ENCODE measurements at regions not wholly inside any gene's neighbourhood (a gene's known extent, or its start where the extent isn't known, plus 50 kb on each side); places are given as distances from the start of the nearest gene placed in this dataset.
"Not testable (repeated sequence)": the region's sequence is repeated elsewhere in the genome, so short reads cannot be mapped to it uniquely, and the experiment has no call there.

- no peaks in the 10 kb centered on the region for H3K27me3 ChIP-seq (ENCODE audit: control insufficient read depth in 3 of 3, insufficient read depth in 3 of 3, low read length in 3 of 3)
- H3K4me3 ChIP-seq (ENCODE audit: low read length in 3 of 3), result no peak overlapping the region
- H3K9ac ChIP-seq (ENCODE audit: low read depth in 1 of 3, low read length in 3 of 3), result no peak overlapping the region
- H3K36me3 ChIP-seq (ENCODE audit: control insufficient read depth in 3 of 3, insufficient read depth in 3 of 3, low read length in 3 of 3), result no peaks in the 10 kb centered on the region
- peaks cover 0 to 6% (median 0%) of the 10 kb centered on the region in 3 donors for H3K9me3 ChIP-seq (ENCODE audit: control insufficient read depth in 3 of 3, low read length in 3 of 3)
- H3K4me1 ChIP-seq (ENCODE audit: control insufficient read depth in 3 of 3, insufficient read depth in 3 of 3, low read length in 3 of 3), result no peaks in the 10 kb centered on the region
- H3K27ac ChIP-seq (ENCODE audit: low read depth, low read length), result no peak overlapping the region
Measured at GRCh38 chr4:77263247-77263646, 106.2 kb downstream of the CCNG2 start.

- H3K9me3 ChIP-seq (ENCODE audit: control insufficient read depth in 3 of 3, low read length in 3 of 3); H3K27ac ChIP-seq (ENCODE audit: low read depth, low read length): not testable (repeated sequence)
Measured at GRCh38 chr4:77263976-77264375, 107.0 kb downstream of the CCNG2 start.

GRCh38 chr4:77264826-77265225, 107.8 kb downstream of the CCNG2 start:
- no peaks in the 10 kb centered on the region for H3K36me3 ChIP-seq (ENCODE audit: control insufficient read depth in 3 of 3, insufficient read depth in 3 of 3, low read length in 3 of 3)
- H3K27ac ChIP-seq (ENCODE audit: low read depth, low read length), result no peak overlapping the region
- no peak overlapping the region for H3K4me3 ChIP-seq (ENCODE audit: low read length in 3 of 3)
- H3K9ac ChIP-seq (ENCODE audit: low read depth in 1 of 3, low read length in 3 of 3), result no peak overlapping the region
- H3K4me1 ChIP-seq (ENCODE audit: control insufficient read depth in 3 of 3, insufficient read depth in 3 of 3, low read length in 3 of 3), result no peaks in the 10 kb centered on the region
- H3K9me3 ChIP-seq (ENCODE audit: control insufficient read depth in 3 of 3, low read length in 3 of 3), result peaks cover 0 to 6% (median 0%) of the 10 kb centered on the region in 3 donors
- H3K27me3 ChIP-seq (ENCODE audit: control insufficient read depth in 3 of 3, insufficient read depth in 3 of 3, low read length in 3 of 3), result no peaks in the 10 kb centered on the region

More at GRCh38 chr4:77263976-77264375, 107.0 kb downstream of the CCNG2 start:
- H3K4me3 ChIP-seq (ENCODE audit: low read length in 3 of 3); H3K36me3 ChIP-seq (ENCODE audit: control insufficient read depth in 3 of 3, insufficient read depth in 3 of 3, low read length in 3 of 3); H3K9ac ChIP-seq (ENCODE audit: low read depth in 1 of 3, low read length in 3 of 3); H3K4me1 ChIP-seq (ENCODE audit: control insufficient read depth in 3 of 3, insufficient read depth in 3 of 3, low read length in 3 of 3); H3K27me3 ChIP-seq (ENCODE audit: control insufficient read depth in 3 of 3, insufficient read depth in 3 of 3, low read length in 3 of 3): not testable (repeated sequence)

GRCh38 chr4:77268108-77268507, 111.1 kb downstream of the CCNG2 start:
- Histone ChIP-seq H3K9ac (ENCODE audit: low read depth in 1 of 3, low read length in 3 of 3) (no peak overlapping the region), H3K4me1 (ENCODE audit: control insufficient read depth in 3 of 3, insufficient read depth in 3 of 3, low read length in 3 of 3) (no peaks in the 10 kb centered on the region), H3K9me3 (ENCODE audit: control insufficient read depth in 3 of 3, low read length in 3 of 3) (peaks cover 0 to 2% (median 0%) of the 10 kb centered on the region in 3 donors), H3K4me3 (ENCODE audit: low read length in 3 of 3) (peak overlapping the region in 1 of 3 donors; percentile 22), H3K27ac (ENCODE audit: low read depth, low read length) (no peak overlapping the region), H3K27me3 (ENCODE audit: control insufficient read depth in 3 of 3, insufficient read depth in 3 of 3, low read length in 3 of 3) (no peaks in the 10 kb centered on the region), H3K36me3 (ENCODE audit: control insufficient read depth in 3 of 3, insufficient read depth in 3 of 3, low read length in 3 of 3) (no peaks in the 10 kb centered on the region)

GRCh38 chr4:77269505-77269904, 112.5 kb downstream of the CCNG2 start:
- Histone ChIP-seq H3K27me3 (ENCODE audit: control insufficient read depth in 3 of 3, insufficient read depth in 3 of 3, low read length in 3 of 3) (no peaks in the 10 kb centered on the region), H3K9me3 (ENCODE audit: control insufficient read depth in 3 of 3, low read length in 3 of 3) (peaks cover 0 to 2% (median 0%) of the 10 kb centered on the region in 3 donors), H3K4me3 (ENCODE audit: low read length in 3 of 3) (no peak overlapping the region), H3K9ac (ENCODE audit: low read depth in 1 of 3, low read length in 3 of 3) (no peak overlapping the region), H3K27ac (ENCODE audit: low read depth, low read length) (no peak overlapping the region), H3K4me1 (ENCODE audit: control insufficient read depth in 3 of 3, insufficient read depth in 3 of 3, low read length in 3 of 3) (no peaks in the 10 kb centered on the region), H3K36me3 (ENCODE audit: control insufficient read depth in 3 of 3, insufficient read depth in 3 of 3, low read length in 3 of 3) (no peaks in the 10 kb centered on the region)

- H3K9ac ChIP-seq (ENCODE audit: low read depth in 1 of 3, low read length in 3 of 3), result no peak overlapping the region
- H3K27ac ChIP-seq (ENCODE audit: low read depth, low read length), result no peak overlapping the region
- H3K4me1 ChIP-seq (ENCODE audit: control insufficient read depth in 3 of 3, insufficient read depth in 3 of 3, low read length in 3 of 3), result no peaks in the 10 kb centered on the region
- H3K4me3 ChIP-seq (ENCODE audit: low read length in 3 of 3), result no peak overlapping the region
- H3K36me3 ChIP-seq (ENCODE audit: control insufficient read depth in 3 of 3, insufficient read depth in 3 of 3, low read length in 3 of 3), result no peaks in the 10 kb centered on the region
- H3K27me3 ChIP-seq (ENCODE audit: control insufficient read depth in 3 of 3, insufficient read depth in 3 of 3, low read length in 3 of 3), result no peaks in the 10 kb centered on the region
- no peaks in the 10 kb centered on the region for H3K9me3 ChIP-seq (ENCODE audit: control insufficient read depth in 3 of 3, low read length in 3 of 3)
Measured at GRCh38 chr4:77273412-77273811, 116.4 kb downstream of the CCNG2 start.

GRCh38 chr4:77279114-77279513, 122.1 kb downstream of the CCNG2 start:
- not testable (repeated sequence) for H3K27me3 ChIP-seq (ENCODE audit: control insufficient read depth in 3 of 3, insufficient read depth in 3 of 3, low read length in 3 of 3); H3K27ac ChIP-seq (ENCODE audit: low read depth, low read length); H3K4me3 ChIP-seq (ENCODE audit: low read length in 3 of 3)

GRCh38 chr4:77282305-77282704, 125.3 kb downstream of the CCNG2 start:
- H3K9me3 ChIP-seq (ENCODE audit: control insufficient read depth in 3 of 3, low read length in 3 of 3), result no peaks in the 10 kb centered on the region
- no peaks in the 10 kb centered on the region for H3K36me3 ChIP-seq (ENCODE audit: control insufficient read depth in 3 of 3, insufficient read depth in 3 of 3, low read length in 3 of 3)
- no peaks in the 10 kb centered on the region for H3K27me3 ChIP-seq (ENCODE audit: control insufficient read depth in 3 of 3, insufficient read depth in 3 of 3, low read length in 3 of 3)
- no peak overlapping the region for H3K27ac ChIP-seq (ENCODE audit: low read depth, low read length)
- no peak overlapping the region for H3K9ac ChIP-seq (ENCODE audit: low read depth in 1 of 3, low read length in 3 of 3)
- no peak overlapping the region for H3K4me3 ChIP-seq (ENCODE audit: low read length in 3 of 3)
- no peaks in the 10 kb centered on the region for H3K4me1 ChIP-seq (ENCODE audit: control insufficient read depth in 3 of 3, insufficient read depth in 3 of 3, low read length in 3 of 3)

More at GRCh38 chr4:77279114-77279513, 122.1 kb downstream of the CCNG2 start:
- H3K36me3 ChIP-seq (ENCODE audit: control insufficient read depth in 3 of 3, insufficient read depth in 3 of 3, low read length in 3 of 3); H3K4me1 ChIP-seq (ENCODE audit: control insufficient read depth in 3 of 3, insufficient read depth in 3 of 3, low read length in 3 of 3); H3K9me3 ChIP-seq (ENCODE audit: control insufficient read depth in 3 of 3, low read length in 3 of 3); H3K9ac ChIP-seq (ENCODE audit: low read depth in 1 of 3, low read length in 3 of 3): not testable (repeated sequence)

- Histone ChIP-seq H3K4me1 (ENCODE audit: control insufficient read depth in 3 of 3, insufficient read depth in 3 of 3, low read length in 3 of 3) (no peaks in the 10 kb centered on the region), H3K9me3 (ENCODE audit: control insufficient read depth in 3 of 3, low read length in 3 of 3) (no peaks in the 10 kb centered on the region), H3K4me3 (ENCODE audit: low read length in 3 of 3) (no peak overlapping the region), H3K9ac (ENCODE audit: low read depth in 1 of 3, low read length in 3 of 3) (no peak overlapping the region), H3K36me3 (ENCODE audit: control insufficient read depth in 3 of 3, insufficient read depth in 3 of 3, low read length in 3 of 3) (no peaks in the 10 kb centered on the region), H3K27me3 (ENCODE audit: control insufficient read depth in 3 of 3, insufficient read depth in 3 of 3, low read length in 3 of 3) (no peaks in the 10 kb centered on the region), H3K27ac (ENCODE audit: low read depth, low read length) (no peak overlapping the region)
Measured at GRCh38 chr4:77284036-77284435, 127.0 kb downstream of the CCNG2 start.

GRCh38 chr4:77286906-77287305, 129.9 kb downstream of the CCNG2 start:
- Histone ChIP-seq H3K9ac (ENCODE audit: low read depth in 1 of 3, low read length in 3 of 3) (no peak overlapping the region), H3K4me1 (ENCODE audit: control insufficient read depth in 3 of 3, insufficient read depth in 3 of 3, low read length in 3 of 3) (no peaks in the 10 kb centered on the region), H3K27me3 (ENCODE audit: control insufficient read depth in 3 of 3, insufficient read depth in 3 of 3, low read length in 3 of 3) (no peaks in the 10 kb centered on the region), H3K36me3 (ENCODE audit: control insufficient read depth in 3 of 3, insufficient read depth in 3 of 3, low read length in 3 of 3) (no peaks in the 10 kb centered on the region), H3K9me3 (ENCODE audit: control insufficient read depth in 3 of 3, low read length in 3 of 3) (no peaks in the 10 kb centered on the region), H3K4me3 (ENCODE audit: low read length in 3 of 3) (no peak overlapping the region), H3K27ac (ENCODE audit: low read depth, low read length) (no peak overlapping the region)

- Histone ChIP-seq H3K9ac (ENCODE audit: low read depth in 1 of 3, low read length in 3 of 3) (no peak overlapping the region), H3K27ac (ENCODE audit: low read depth, low read length) (no peak overlapping the region), H3K4me3 (ENCODE audit: low read length in 3 of 3) (no peak overlapping the region), H3K36me3 (ENCODE audit: control insufficient read depth in 3 of 3, insufficient read depth in 3 of 3, low read length in 3 of 3) (no peaks in the 10 kb centered on the region), H3K27me3 (ENCODE audit: control insufficient read depth in 3 of 3, insufficient read depth in 3 of 3, low read length in 3 of 3) (no peaks in the 10 kb centered on the region), H3K4me1 (ENCODE audit: control insufficient read depth in 3 of 3, insufficient read depth in 3 of 3, low read length in 3 of 3) (no peaks in the 10 kb centered on the region), H3K9me3 (ENCODE audit: control insufficient read depth in 3 of 3, low read length in 3 of 3) (no peaks in the 10 kb centered on the region)
Measured at GRCh38 chr4:77293426-77293825, 136.4 kb downstream of the CCNG2 start.

Measured in skeletal muscle tissue (tissue), 3 donors.